ENCODE measurements at regions not wholly inside any gene's neighbourhood (a gene's known extent, or its start where the extent isn't known, plus 50 kb on each side); places are given as distances from the start of the nearest gene placed in this dataset.
"Not testable (repeated sequence)": the region's sequence is repeated elsewhere in the genome, so short reads cannot be mapped to it uniquely, and the experiment has no call there.

- not testable (repeated sequence) for H3K4me3 ChIP-seq (ENCODE audit: low read depth, low read length); DNase-seq (ENCODE audit: low read depth)
Observed at GRCh38 chr2:91422102-91422501, 2730.6 kb downstream of the RPIA start.

DNA sequence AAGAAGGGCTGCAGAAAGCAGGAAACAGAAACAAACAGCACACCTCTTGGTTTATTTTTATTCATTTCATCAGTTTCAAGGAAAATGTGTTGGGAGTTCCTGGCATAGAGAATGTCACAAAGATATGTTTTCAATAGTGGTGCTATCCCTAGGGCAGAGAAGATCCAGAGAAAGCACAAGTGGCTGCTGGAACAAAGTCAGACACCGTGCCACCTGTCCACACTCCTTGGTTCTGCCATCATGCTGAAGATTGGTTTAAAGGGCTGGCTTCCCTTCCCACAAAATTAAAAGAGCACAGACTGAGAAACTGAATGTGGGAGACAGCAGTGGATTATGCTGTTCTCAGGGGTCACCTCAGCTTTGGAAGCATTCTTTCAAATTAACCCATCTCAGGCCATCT is 2735.7 kb downstream of the RPIA start:
- DNase-seq (ENCODE audit: low read depth); H3K4me3 ChIP-seq (ENCODE audit: low read depth, low read length): not testable (repeated sequence)

GRCh38 chr2:91441932-91442245 is 2750.4 kb downstream of the RPIA start:
- DNase-seq (ENCODE audit: low read depth); H3K4me3 ChIP-seq (ENCODE audit: low read depth, low read length): not testable (repeated sequence)

- TF ChIP-seq, protein P1, sequence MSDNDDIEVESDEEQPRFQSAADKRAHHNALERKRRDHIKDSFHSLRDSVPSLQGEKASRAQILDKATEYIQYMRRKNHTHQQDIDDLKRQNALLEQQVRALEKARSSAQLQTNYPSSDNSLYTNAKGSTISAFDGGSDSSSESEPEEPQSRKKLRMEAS (IDR thresholded peaks at IDR 0.05; ENCODE audit: low read depth, low read length) = no peak
- TF ChIP-seq, protein P2, sequence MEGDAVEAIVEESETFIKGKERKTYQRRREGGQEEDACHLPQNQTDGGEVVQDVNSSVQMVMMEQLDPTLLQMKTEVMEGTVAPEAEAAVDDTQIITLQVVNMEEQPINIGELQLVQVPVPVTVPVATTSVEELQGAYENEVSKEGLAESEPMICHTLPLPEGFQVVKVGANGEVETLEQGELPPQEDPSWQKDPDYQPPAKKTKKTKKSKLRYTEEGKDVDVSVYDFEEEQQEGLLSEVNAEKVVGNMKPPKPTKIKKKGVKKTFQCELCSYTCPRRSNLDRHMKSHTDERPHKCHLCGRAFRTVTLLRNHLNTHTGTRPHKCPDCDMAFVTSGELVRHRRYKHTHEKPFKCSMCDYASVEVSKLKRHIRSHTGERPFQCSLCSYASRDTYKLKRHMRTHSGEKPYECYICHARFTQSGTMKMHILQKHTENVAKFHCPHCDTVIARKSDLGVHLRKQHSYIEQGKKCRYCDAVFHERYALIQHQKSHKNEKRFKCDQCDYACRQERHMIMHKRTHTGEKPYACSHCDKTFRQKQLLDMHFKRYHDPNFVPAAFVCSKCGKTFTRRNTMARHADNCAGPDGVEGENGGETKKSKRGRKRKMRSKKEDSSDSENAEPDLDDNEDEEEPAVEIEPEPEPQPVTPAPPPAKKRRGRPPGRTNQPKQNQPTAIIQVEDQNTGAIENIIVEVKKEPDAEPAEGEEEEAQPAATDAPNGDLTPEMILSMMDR (IDR thresholded peaks at IDR 0.05; ENCODE audit: low read depth, low read length) = no peak
- TF ChIP-seq POLR2A (IDR thresholded peaks at IDR 0.05; ENCODE audit: extremely low read depth, insufficient read length) (no peak), MYC (IDR thresholded peaks at IDR 0.05; ENCODE audit: low read depth, low read length) (no peak)
- DNase-seq (ENCODE audit: low read depth) = peak; percentile 23
- no peak overlapping the region for H3K4me3 ChIP-seq (ENCODE audit: low read depth, low read length)
Observed at GRCh38 chr2:91442246-91442905, 2750.9 kb downstream of the RPIA start.

DNA sequence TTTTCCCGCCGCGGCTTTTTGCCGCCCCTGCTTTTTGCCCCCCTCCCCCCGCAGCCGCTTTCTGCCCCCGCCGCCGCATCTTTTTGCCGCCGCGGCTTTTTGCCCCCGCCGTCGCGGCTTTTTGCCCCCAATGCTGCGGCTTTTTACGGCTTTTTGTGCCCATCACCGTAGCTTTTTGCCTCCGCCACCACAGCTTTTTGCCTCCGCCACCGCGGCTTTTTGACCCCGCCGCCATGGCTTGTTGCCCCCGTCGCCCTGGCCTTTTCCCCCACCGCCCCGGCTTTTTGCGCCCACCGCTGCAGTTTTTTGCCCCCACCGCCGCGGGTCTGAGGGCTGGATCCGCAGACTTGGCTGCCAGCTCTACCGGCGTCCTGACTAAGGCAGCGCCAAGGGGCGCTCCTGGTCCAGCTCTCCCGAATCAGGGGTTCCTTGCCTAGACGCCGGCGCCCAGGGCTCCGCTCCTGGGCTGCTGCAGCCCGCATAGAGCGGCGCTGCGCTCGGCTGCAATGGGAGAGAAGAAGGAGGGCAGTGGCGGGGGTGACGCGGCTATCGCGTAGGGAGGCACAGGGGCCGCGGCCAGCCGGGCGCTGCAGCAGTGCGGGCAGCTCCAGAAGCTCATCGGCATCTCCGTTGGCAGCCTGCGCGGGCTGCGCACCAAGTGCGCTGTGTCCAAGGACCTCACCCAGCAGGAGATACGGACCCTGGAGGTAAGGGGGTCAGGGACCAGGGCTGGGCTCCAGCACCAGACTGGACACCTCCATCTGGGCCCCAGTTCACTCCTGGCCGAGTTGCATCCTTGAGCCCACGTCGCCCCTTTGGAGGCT is 2751.6 kb downstream of the RPIA start:
- H3K4me3 ChIP-seq (ENCODE audit: low read depth, low read length); DNase-seq (ENCODE audit: low read depth): not testable (repeated sequence)

DNA sequence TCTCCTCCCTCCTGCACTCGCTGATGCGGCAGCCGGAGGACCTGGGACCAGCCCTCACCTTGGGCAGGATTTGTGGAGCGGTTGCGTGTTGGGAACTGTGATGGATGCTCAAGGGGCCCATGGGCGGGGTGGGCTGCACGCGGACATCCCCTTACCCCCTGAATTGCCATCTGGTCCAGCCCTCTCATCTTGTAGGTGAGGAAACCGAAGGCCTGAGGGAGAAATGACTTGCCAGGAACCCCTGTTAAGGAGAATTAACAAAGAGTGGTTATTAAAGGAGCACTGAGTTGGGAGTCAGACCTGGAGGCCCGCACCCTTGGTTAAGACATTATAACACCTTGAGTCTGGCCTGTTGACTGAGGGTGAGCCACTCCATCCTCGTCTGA is 2752.2 kb downstream of the RPIA start:
- DNase-seq (ENCODE audit: low read depth) = not testable (repeated sequence)

GRCh38 chr2:91445705-91446104 is 2754.2 kb downstream of the RPIA start:
- H3K4me3 ChIP-seq (ENCODE audit: low read depth, low read length) = not testable (repeated sequence)

More for the DNA sequence above, 2752.2 kb downstream of the RPIA start:
- not testable (repeated sequence) for H3K4me3 ChIP-seq (ENCODE audit: low read depth, low read length)

GRCh38 chr2:91446489-91446888 is 2755.0 kb downstream of the RPIA start:
- H3K4me3 ChIP-seq (ENCODE audit: low read depth, low read length); DNase-seq (ENCODE audit: low read depth): not testable (repeated sequence)

More at GRCh38 chr2:91445705-91446104, 2754.2 kb downstream of the RPIA start:
- DNase-seq (ENCODE audit: low read depth) = not testable (repeated sequence)

- not testable (repeated sequence) for H3K4me3 ChIP-seq (ENCODE audit: low read depth, low read length); DNase-seq (ENCODE audit: low read depth)
Observed at GRCh38 chr2:91446915-91447314, 2755.4 kb downstream of the RPIA start.

DNA sequence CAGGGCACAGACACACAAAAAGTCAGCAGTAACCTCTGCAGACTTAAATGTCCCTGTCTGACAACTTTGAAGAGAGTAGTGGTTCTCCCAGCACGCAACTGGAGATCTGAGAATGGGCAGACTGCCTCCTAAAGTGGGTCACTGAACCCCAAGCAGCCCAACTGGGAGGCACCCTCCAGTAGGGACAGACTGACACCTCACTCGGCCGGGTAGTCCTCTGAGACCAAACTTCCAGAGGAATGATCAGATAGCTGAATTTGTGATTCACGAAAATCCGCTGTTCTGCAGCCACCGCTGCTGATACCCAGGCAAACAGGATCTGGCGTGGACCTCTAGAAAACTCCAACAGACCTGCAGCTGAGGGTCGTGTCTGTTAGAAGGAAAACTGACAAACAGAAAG is 2756.0 kb downstream of the RPIA start:
- not testable (repeated sequence) for H3K4me3 ChIP-seq (ENCODE audit: low read depth, low read length); DNase-seq (ENCODE audit: low read depth)

GRCh38 chr2:91462292-91462691 is 2770.8 kb downstream of the RPIA start:
- not testable (repeated sequence) for H3K4me3 ChIP-seq (ENCODE audit: low read depth, low read length)

GRCh38 chr2:91463007-91463406 is 2771.5 kb downstream of the RPIA start:
- not testable (repeated sequence) for H3K4me3 ChIP-seq (ENCODE audit: low read depth, low read length); DNase-seq (ENCODE audit: low read depth)

More at GRCh38 chr2:91462292-91462691, 2770.8 kb downstream of the RPIA start:
- not testable (repeated sequence) for DNase-seq (ENCODE audit: low read depth)

DNA sequence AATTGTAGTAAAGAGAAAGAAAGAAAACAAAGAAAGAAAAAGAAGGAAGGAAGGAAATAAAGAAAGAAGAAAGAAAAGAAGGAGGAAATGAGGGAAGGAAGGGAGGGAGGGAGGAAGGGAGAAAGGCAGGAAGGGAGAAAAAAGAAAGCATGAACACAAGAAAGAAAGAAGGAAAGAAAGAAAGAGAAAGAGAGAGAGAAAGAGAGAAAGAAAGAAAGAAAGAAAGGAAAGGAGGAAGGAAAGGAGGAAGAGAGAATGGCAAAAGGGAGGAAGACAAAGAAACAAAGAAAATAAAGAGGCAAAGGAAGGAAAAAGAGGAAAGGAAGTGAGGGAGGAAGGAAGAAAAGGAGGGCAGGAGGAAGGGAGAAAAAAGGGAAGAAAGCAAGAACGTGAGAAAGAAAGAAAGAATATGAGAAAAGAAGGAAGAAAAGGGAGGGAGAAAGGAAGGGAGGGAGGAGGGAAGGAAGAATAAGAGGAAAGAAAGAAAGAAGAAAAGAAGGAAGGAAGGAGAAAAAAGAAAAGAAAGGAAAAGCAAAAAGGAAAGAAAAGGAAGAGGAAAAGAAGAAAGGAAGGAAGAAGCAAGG is 2775.4 kb downstream of the RPIA start:
- not testable (repeated sequence) for DNase-seq (ENCODE audit: low read depth); H3K4me3 ChIP-seq (ENCODE audit: low read depth, low read length)

DNA sequence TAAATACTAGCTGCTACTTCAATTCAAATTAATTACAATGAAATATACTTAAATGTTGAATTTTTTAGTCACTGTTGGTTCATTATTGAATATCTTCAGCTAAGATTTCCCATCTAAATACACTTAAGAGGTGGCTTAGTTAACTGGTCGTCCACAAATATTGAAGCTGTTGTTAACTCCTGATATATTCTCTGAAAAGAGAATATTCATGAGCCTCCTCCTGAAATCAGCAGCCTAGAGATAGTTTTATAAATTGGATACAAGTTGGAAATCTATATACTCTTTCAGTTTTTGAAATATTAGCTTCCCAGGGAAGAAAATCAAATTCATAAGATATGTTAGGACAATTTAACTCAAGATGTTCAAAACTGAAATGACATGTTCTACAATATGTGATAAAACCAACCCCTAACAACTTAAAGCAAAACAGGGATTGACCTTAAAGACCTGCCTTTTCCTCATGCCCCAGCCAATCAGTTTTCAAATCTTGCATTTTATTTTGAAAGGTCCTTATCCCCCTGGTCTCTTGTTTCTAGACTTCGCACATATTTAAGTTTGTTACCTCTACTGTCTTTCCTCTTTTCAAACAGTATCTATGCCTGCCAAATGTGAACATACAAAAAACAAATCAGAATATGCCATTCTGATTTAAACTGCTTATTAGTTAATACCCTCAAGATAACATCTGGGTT is 2784.9 kb downstream of the RPIA start:
- not testable (repeated sequence) for DNase-seq (ENCODE audit: low read depth); H3K4me3 ChIP-seq (ENCODE audit: low read depth, low read length)

DNA sequence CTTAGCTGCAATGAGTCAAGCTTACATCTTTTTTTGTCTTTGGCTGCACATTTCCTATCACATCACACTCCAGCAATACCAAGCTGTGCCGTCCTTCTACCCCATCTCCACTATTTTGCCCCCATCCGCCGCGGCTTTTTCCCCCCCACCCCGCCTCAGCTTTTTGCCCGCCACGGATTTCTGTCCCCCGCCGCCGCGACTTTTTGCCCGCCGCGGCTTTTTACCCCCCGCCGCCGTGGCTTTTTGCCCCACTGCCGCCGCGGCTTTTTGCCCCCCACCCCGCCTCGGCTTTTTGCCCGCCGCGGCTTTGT is 2785.4 kb downstream of the RPIA start:
- peak; percentile 6 for DNase-seq (ENCODE audit: low read depth)

DNA sequence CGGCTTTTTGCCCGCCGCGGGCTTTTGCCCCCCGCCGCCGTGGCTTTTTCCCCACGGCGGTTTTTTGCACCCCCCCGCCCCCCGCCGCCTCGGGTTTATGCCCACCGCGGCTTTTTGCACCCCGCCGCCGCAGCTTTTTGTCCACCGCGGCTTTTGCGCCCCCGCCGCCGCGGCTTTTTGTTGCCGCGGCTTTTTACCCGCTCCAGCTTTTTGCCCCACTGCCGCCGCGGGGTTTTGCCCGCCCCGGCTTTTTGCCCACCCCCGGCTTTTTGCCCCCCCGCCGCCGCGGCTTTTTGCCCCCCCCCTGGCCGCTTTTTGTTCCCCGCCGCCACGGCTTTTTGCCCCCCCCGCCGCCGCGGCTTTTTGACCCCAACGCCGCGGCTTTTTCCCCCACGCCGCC is 2785.8 kb downstream of the RPIA start:
- not testable (repeated sequence) for H3K4me3 ChIP-seq (ENCODE audit: low read depth, low read length); DNase-seq (ENCODE audit: low read depth)

More for the DNA sequence above, 2785.4 kb downstream of the RPIA start:
- not testable (repeated sequence) for H3K4me3 ChIP-seq (ENCODE audit: low read depth, low read length)

Data from NB4 (cell line).